ENCODE measurements at regions not wholly inside any gene's neighbourhood (a gene's known extent, or its start where the extent isn't known, plus 50 kb on each side); places are given as distances from the start of the nearest gene placed in this dataset.

DNA sequence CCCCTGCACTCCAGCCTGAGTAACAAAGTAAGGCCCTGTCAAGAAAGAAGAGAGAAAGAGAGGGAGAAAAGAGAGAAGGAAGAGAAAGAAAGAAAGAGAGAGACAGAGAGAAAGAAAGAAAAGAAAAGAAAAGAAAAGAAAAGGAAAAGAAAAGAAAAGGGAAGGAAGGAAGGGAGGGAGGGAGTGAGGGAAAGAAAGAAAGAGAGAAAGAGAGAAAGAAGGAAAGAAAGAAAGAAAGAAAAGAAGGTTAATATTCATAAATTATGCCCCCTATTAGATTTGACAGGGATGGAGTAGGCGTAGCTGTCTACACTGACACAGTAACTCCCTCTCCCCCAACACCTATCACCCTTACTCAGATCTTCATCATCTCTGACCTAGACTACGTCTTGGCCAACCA, 202.3 kb downstream of the SP3 start:
- no peak overlapping the region for H3K4me3 ChIP-seq (ENCODE audit: extremely low read depth in 1 of 4, insufficient read depth in 2 of 4, low read depth in 3 of 4, low read length in 4 of 4)
- H2BK120ac ChIP-seq (replicated peaks; ENCODE audit: low read depth, low read length) = no peak overlapping the region
- H4K20me1 ChIP-seq (replicated peaks in 1 of 2; ENCODE audit: control insufficient read depth in 1 of 2, insufficient read depth in 2 of 2, low read length in 2 of 2) = no peaks in the 10 kb centered on the region
- H3K23ac ChIP-seq (ENCODE audit: insufficient read length) = no peak overlapping the region
- H3K18ac ChIP-seq (ENCODE audit: extremely low read depth, low read length) = no peak overlapping the region
- H4K91ac ChIP-seq (replicated peaks; ENCODE audit: insufficient read length, low read length) = peak overlapping the region; percentile 34
- no peaks in the 10 kb centered on the region for H3K9me3 ChIP-seq (ENCODE audit: insufficient read depth in 2 of 2, low read depth in 1 of 2, low read length in 1 of 2)
- DNase-seq (ENCODE audit: low read depth in 1 of 2, low spot score in 2 of 2) = no peak
- no peak overlapping the region for H3K9ac ChIP-seq (replicated peaks in 1 of 4; ENCODE audit: extremely low read depth in 1 of 4, low read depth in 3 of 4, low read length in 3 of 4)
- 0 out of 2 replicates have a peak overlapping the region, but pooled peaks have one; percentile 89 for H2BK15ac ChIP-seq (ENCODE audit: low read length)
- no peak overlapping the region for H4K8ac ChIP-seq (ENCODE audit: extremely low read depth, insufficient read depth, low read length)
- H2BK5ac ChIP-seq (ENCODE audit: low read depth, low read length) = peak overlapping the region; percentile 8; the same call in 1 of the 2 replicates
- H3K4me2 ChIP-seq (ENCODE audit: insufficient read depth in 1 of 2, low read depth in 2 of 2, low read length in 2 of 2) = no peak overlapping the region
- H2BK12ac ChIP-seq (ENCODE audit: low read depth, low read length) = peak overlapping the region; percentile 72; the same call in 1 of the 2 replicates
- no peaks in the 10 kb centered on the region for H3K27me3 ChIP-seq (replicated peaks in 1 of 4; ENCODE audit: control insufficient read depth in 3 of 4, extremely low read depth in 1 of 4, insufficient read depth in 3 of 4, low read length in 3 of 4)
- H2AK5ac ChIP-seq (ENCODE audit: low read depth, low read length) = 0 out of 2 replicates have a peak overlapping the region, but pooled peaks have one; percentile 39
- no peak overlapping the region for H2AFZ ChIP-seq (ENCODE audit: low read length)
- no peak overlapping the region for H3K14ac ChIP-seq (ENCODE audit: insufficient read length)
- peak overlapping the region; percentile 99 for H2BK20ac ChIP-seq (ENCODE audit: low read length)
- H3K4ac ChIP-seq (replicated peaks; ENCODE audit: insufficient read length, low read depth, low read length) = peak overlapping the region; percentile 63
- no peaks in the 10 kb centered on the region for H3K79me1 ChIP-seq (ENCODE audit: low read depth, low read length)
- ChIA-PET POLR2A (ENCODE audit: partially characterized antibody) (interaction anchor here (0.6 to 0.7 kb wide), 2 partner anchors 347 to 704 kb away, joined by 3 read pairs; no protein-coding TSS in a partner anchor), CTCF (ENCODE audit: partially characterized antibody) (interaction anchor here (0.6 to 1.3 kb wide), 4 partner anchors 8 to 77 kb away, joined by 3 to 4 read pairs (median 3); no protein-coding TSS in a partner anchor)
- H3K36me3 ChIP-seq (ENCODE audit: control insufficient read depth in 2 of 4, insufficient read depth in 4 of 4, low read length in 3 of 4) = no peaks in the 10 kb centered on the region
- 92% methylated on average over 2 of the region's 2 CpGs; no CpG with 5 or more reads in 1 of the 2 experiments for WGBS, 2 experiments (ENCODE audit: extremely low coverage in 1 of 2, insufficient coverage in 1 of 2, insufficient read length in 1 of 2, insufficient replicate concordance in 2 of 2, low coverage in 1 of 2, low lambda C conversion rate in 2 of 2, missing lambda C conversion rate in 1 of 2)
- no peaks in the 10 kb centered on the region; the same call in 1 of the 2 replicates for H3K23me2 ChIP-seq (ENCODE audit: low read depth, low read length)
- no peaks in the 10 kb centered on the region for H3K79me2 ChIP-seq (ENCODE audit: control insufficient read depth in 1 of 2, insufficient read depth in 2 of 2, low read length in 2 of 2)
- no peak for FAIRE-seq
- TF ChIP-seq KDM5A (IDR thresholded peaks at IDR 0.05; ENCODE audit: low read length) (no peak), BCL11A (IDR thresholded peaks at IDR 0.05; ENCODE audit: low read depth in 2 of 2, low read length in 2 of 2) (no peak)
- H3K56ac ChIP-seq (replicated peaks; ENCODE audit: insufficient read length, low read depth, low read length) = no peak overlapping the region
- no peak overlapping the region for H3K27ac ChIP-seq (ENCODE audit: low read depth, low read length)
- H4K5ac ChIP-seq (ENCODE audit: insufficient read length, low read depth, low read length) = no peak overlapping the region
- peaks cover 2 to 14% (median 10%) of the 10 kb centered on the region in 4 experiments; a peak in 5 of 7 replicates for H3K4me1 ChIP-seq (replicated peaks in 1 of 4; ENCODE audit: control insufficient read depth in 3 of 4, insufficient read depth in 4 of 4, low read length in 3 of 4)
